H9 (cell line): ENCODE measurements at regions not wholly inside any gene's neighbourhood (a gene's known extent, or its start where the extent isn't known, plus 50 kb on each side); places are given as distances from the start of the nearest gene placed in this dataset.

ENCODE experiments used
- DNase-seq: peaks from one replicate; pipeline ENCODE4 v3.0.0-alpha.2; 2017
- H2AFZ ChIP-seq: one replicate; pipeline ENCODE4 v1.6.1; 2013; ENCODE audit warnings: mild to moderate bottlenecking, low read length, control low read depth, moderate library complexity
- H2AK5ac ChIP-seq: 2 replicates; pipeline ENCODE4 v1.6.1; 2013; ENCODE audit warnings: low read length, control low read depth, mixed read lengths; ENCODE audit not compliant: insufficient read length
- H2BK120ac ChIP-seq: one replicate; pipeline ENCODE4 v1.6.1; 2013; ENCODE audit warnings: low read depth, mild to moderate bottlenecking, low read length, control low read depth, inconsistent platforms; ENCODE audit not compliant: poor library complexity, severe bottlenecking
- H2BK12ac ChIP-seq: 2 replicates; pipeline ENCODE4 v1.6.1; 2013; ENCODE audit warnings: low read length, control low read depth, mixed read lengths, low read depth; ENCODE audit not compliant: insufficient read length
- H2BK15ac ChIP-seq: 2 replicates; pipeline ENCODE4 v1.6.1; 2013; ENCODE audit warnings: low read depth, low read length, control low read depth
- H2BK20ac ChIP-seq: one replicate; pipeline ENCODE4 v1.6.1; 2013; ENCODE audit warnings: low read depth, mild to moderate bottlenecking, low read length, control low read depth, inconsistent platforms; ENCODE audit not compliant: poor library complexity, severe bottlenecking
- H2BK5ac ChIP-seq: 2 replicates; pipeline ENCODE4 v1.6.1; 2013; ENCODE audit warnings: low read length, control low read depth, mixed read lengths; ENCODE audit not compliant: insufficient read length
- H3K14ac ChIP-seq: 2 replicates; pipeline ENCODE4 v1.6.1; 2013; ENCODE audit warnings: low read length, control low read depth; ENCODE audit not compliant: insufficient read depth
- H3K18ac ChIP-seq: 2 replicates; pipeline ENCODE4 v1.6.1; 2013; ENCODE audit warnings: low read depth, mild to moderate bottlenecking, mixed read lengths, low read length, control low read depth; ENCODE audit not compliant: insufficient read length
- H3K23ac ChIP-seq: 2 replicates; pipeline ENCODE4 v1.6.1; 2013; ENCODE audit warnings: low read length, control low read depth, mixed read lengths, low read depth; ENCODE audit not compliant: insufficient read length
- H3K23me2 ChIP-seq: 2 replicates; pipeline ENCODE4 v1.6.1; 2013; ENCODE audit warnings: low read depth, mild to moderate bottlenecking, mixed read lengths, low read length, control low read depth; ENCODE audit not compliant: insufficient read length, poor library complexity, severe bottlenecking
- H3K27ac ChIP-seq: 2 replicates; pipeline ENCODE4 v1.5.1; 2013; ENCODE audit warnings: low read length, control low read depth, mixed read lengths, low read depth; ENCODE audit not compliant: insufficient read length
- H3K27me3 ChIP-seq: 2 replicates; pipeline ENCODE4 v1.6.1; 2013; ENCODE audit warnings: low read length, control low read depth, inconsistent platforms; ENCODE audit not compliant: insufficient read depth
- H3K4ac ChIP-seq: 2 replicates; pipeline ENCODE4 v1.6.1; 2013; ENCODE audit warnings: low read depth, mild to moderate bottlenecking, control low read depth, inconsistent platforms, low read length, moderate library complexity
- H3K4me1 ChIP-seq: 2 replicates; pipeline ENCODE4 v1.6.1; 2013; ENCODE audit warnings: low read length, control low read depth, inconsistent platforms; ENCODE audit not compliant: insufficient read depth
- H3K4me2 ChIP-seq: 2 replicates; pipeline ENCODE4 v1.6.1; 2013; ENCODE audit warnings: low read length, control low read depth, mixed read lengths; ENCODE audit not compliant: insufficient read length, insufficient read depth
- H3K56ac ChIP-seq: 2 replicates; pipeline ENCODE4 v1.6.1; 2013; ENCODE audit warnings: low read depth, mild to moderate bottlenecking, mixed read lengths, low read length, control low read depth; ENCODE audit not compliant: insufficient read length
- H3K79me1 ChIP-seq: 2 replicates; pipeline ENCODE4 v1.6.1; 2013; ENCODE audit warnings: low read depth, mild to moderate bottlenecking, moderate library complexity, low read length, control low read depth, inconsistent platforms; ENCODE audit not compliant: insufficient read depth, poor library complexity, severe bottlenecking
- H3K79me2 ChIP-seq: 2 replicates; pipeline ENCODE4 v1.6.1; 2013; ENCODE audit warnings: low read length, control low read depth, inconsistent platforms; ENCODE audit not compliant: insufficient read depth
- H3K9ac ChIP-seq: 2 replicates; pipeline ENCODE4 v1.6.1; 2013; ENCODE audit warnings: low read length, control low read depth, mixed read lengths; ENCODE audit not compliant: insufficient read length; ENCODE audit errors: extremely low read depth
- H3K9me3 ChIP-seq: one replicate; pipeline ENCODE4 v1.6.1; 2013; ENCODE audit warnings: low read depth, low read length, inconsistent platforms; ENCODE audit not compliant: control insufficient read depth
- H3T11ph ChIP-seq: one replicate; pipeline ENCODE4 v1.6.1; 2013; ENCODE audit warnings: mild to moderate bottlenecking, low read length, control low read depth, inconsistent platforms
- H4K20me1 ChIP-seq: one replicate; pipeline ENCODE4 v1.6.1; 2013; ENCODE audit not compliant: control insufficient read depth, insufficient read length, insufficient read depth
- H4K5ac ChIP-seq: 2 replicates; pipeline ENCODE4 v1.6.1; 2013; ENCODE audit warnings: low read depth, mild to moderate bottlenecking, mixed read lengths, low read length, control low read depth; ENCODE audit not compliant: insufficient read length
- H4K8ac ChIP-seq: replicated peaks from 2 replicates; pipeline ENCODE4 v1.6.1; 2013; ENCODE audit warnings: low read length, control low read depth, mixed read lengths, low read depth; ENCODE audit not compliant: insufficient read length
- H4K91ac ChIP-seq: 2 replicates; pipeline ENCODE4 v1.6.1; 2013; ENCODE audit warnings: low read depth, mild to moderate bottlenecking, moderate library complexity, mixed read lengths, low read length, control low read depth; ENCODE audit not compliant: insufficient read length
- H3K27ac Mint-ChIP-seq, 3 experiments: 2 replicates in 2 of 3; 3 replicates in 1 of 3; pipeline ENCODE4 v1.8.0; 2020 to 2021; ENCODE audit warnings: mixed read lengths in 3 of 3, mild to moderate bottlenecking in 1 of 3, moderate library complexity in 1 of 3
- H3K27me3 Mint-ChIP-seq: 2 replicates; pipeline ENCODE4 v1.8.0; 2021; ENCODE audit warnings: low read depth, mild to moderate bottlenecking, moderate library complexity, mixed read lengths
- H3K36me3 Mint-ChIP-seq, 3 experiments: 2 replicates in 2 of 3; 3 replicates in 1 of 3; pipeline ENCODE4 v1.8.0; 2020 to 2021; ENCODE audit warnings: low read depth in 3 of 3, mixed read lengths in 3 of 3; ENCODE audit not compliant: insufficient read depth in 1 of 3
- H3K4me1 Mint-ChIP-seq, 2 experiments: 2 replicates each; pipeline ENCODE4 v1.8.0; 2020; ENCODE audit warnings: mixed read lengths in 2 of 2
- H3K4me3 Mint-ChIP-seq, 2 experiments: 2 replicates in 1 of 2; 3 replicates in 1 of 2; pipeline ENCODE4 v1.8.0; 2020 to 2021; ENCODE audit warnings: mild to moderate bottlenecking in 2 of 2, mixed read lengths in 2 of 2, moderate library complexity in 1 of 2
- H3K9me3 Mint-ChIP-seq, 2 experiments: 2 replicates in 1 of 2; 3 replicates in 1 of 2; pipeline ENCODE4 v1.8.0; 2020; ENCODE audit warnings: mild to moderate bottlenecking in 2 of 2, mixed read lengths in 2 of 2, moderate library complexity in 1 of 2
- TF ChIP-seq, protein P1 (sequence below): fragments of 200-600 bp; sonication (generic); conservative IDR thresholded peaks from 3 replicates; pipeline ENCODE4 v1.8.0; 2021; ENCODE audit warnings: antibody characterized with exemption, mild to moderate bottlenecking

DNA sequence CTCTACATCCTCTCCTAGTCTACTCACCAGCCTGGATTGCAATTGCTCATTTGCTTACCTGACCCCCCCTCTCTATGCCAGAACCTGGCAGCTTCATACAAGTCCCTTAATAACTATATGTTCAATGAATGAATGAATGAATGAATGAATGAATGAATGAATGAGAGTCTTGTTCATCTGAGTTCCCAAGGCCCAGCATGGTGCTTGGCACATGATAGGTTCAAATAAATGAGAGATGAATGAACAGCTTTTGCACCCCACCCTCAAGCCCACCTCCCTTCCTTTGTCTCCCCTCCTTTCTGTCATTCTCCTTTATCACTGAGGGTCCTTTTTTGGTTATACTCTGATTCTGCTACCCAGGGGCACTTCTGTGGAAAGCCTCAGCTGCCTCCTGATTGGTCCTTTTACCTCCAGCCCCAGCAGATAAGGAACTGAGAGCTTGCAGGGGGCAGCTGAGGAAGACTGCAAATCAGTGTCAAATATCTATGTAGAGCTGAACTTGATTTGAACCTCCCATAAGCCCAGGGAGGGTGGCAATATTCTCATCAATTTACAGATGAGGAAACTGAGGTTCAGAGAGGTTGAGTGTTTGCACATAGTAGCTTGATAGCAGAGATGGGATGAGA lies 54.1 kb upstream of the CHRNB4 start:
- H3K23ac ChIP-seq, result no peak overlapping the region
- H3K27me3 Mint-ChIP-seq, result peaks cover 18% of the 10 kb centered on the region
- H4K8ac ChIP-seq, result no peak overlapping the region
- H2AK5ac ChIP-seq, result no peak overlapping the region
- H2BK12ac ChIP-seq, result no peak overlapping the region
- no peak overlapping the region for H2BK5ac ChIP-seq
- no peak for DNase-seq
- no peak overlapping the region for H2BK20ac ChIP-seq
- H3T11ph ChIP-seq, result no peak overlapping the region
- H4K5ac ChIP-seq, result no peak overlapping the region
- H3K4me1 ChIP-seq, result peaks cover 6% of the 10 kb centered on the region; the same call in 1 of the 2 replicates
- H3K14ac ChIP-seq, result no peak overlapping the region
- no peak overlapping the region for H3K56ac ChIP-seq
- H3K9me3 Mint-ChIP-seq, result no peaks in the 10 kb centered on the region; a peak in 1 of 5 replicates
- H3K79me2 ChIP-seq, result no peaks in the 10 kb centered on the region
- peaks cover 25 to 29% of the 10 kb centered on the region in 2 experiments for H3K4me1 Mint-ChIP-seq
- H3K23me2 ChIP-seq, result no peaks in the 10 kb centered on the region
- no peak overlapping the region for H2AFZ ChIP-seq
- no peak overlapping the region for H4K91ac ChIP-seq
- H3K36me3 Mint-ChIP-seq, result no peaks in the 10 kb centered on the region
- TF ChIP-seq, protein P1, sequence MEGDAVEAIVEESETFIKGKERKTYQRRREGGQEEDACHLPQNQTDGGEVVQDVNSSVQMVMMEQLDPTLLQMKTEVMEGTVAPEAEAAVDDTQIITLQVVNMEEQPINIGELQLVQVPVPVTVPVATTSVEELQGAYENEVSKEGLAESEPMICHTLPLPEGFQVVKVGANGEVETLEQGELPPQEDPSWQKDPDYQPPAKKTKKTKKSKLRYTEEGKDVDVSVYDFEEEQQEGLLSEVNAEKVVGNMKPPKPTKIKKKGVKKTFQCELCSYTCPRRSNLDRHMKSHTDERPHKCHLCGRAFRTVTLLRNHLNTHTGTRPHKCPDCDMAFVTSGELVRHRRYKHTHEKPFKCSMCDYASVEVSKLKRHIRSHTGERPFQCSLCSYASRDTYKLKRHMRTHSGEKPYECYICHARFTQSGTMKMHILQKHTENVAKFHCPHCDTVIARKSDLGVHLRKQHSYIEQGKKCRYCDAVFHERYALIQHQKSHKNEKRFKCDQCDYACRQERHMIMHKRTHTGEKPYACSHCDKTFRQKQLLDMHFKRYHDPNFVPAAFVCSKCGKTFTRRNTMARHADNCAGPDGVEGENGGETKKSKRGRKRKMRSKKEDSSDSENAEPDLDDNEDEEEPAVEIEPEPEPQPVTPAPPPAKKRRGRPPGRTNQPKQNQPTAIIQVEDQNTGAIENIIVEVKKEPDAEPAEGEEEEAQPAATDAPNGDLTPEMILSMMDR, result no peak
- H3K18ac ChIP-seq, result no peak overlapping the region
- no peaks in the 10 kb centered on the region for H3K79me1 ChIP-seq
- H2BK15ac ChIP-seq, result no peak overlapping the region
- no peak overlapping the region for H3K27ac ChIP-seq
- H4K20me1 ChIP-seq, result no peaks in the 10 kb centered on the region
- H3K9ac ChIP-seq, result no peak overlapping the region
- H3K4me2 ChIP-seq, result no peak overlapping the region
- no peaks in the 10 kb centered on the region for H3K27me3 ChIP-seq
- no peak overlapping the region for H2BK120ac ChIP-seq
- H3K4ac ChIP-seq, result no peak overlapping the region
- H3K27ac Mint-ChIP-seq, result no peak overlapping the region
- no peaks in the 10 kb centered on the region for H3K9me3 ChIP-seq
- H3K4me3 Mint-ChIP-seq, result no peak overlapping the region
